Activated CD4-positive, CD25-positive, alpha-beta regulatory T cell treated with anti-CD3 and anti-CD28 coated beads, Interleukin-2, amount 50 U/mL, for 72 hours (primary cell): ENCODE measurements at regions not wholly inside any gene's neighbourhood (a gene's known extent, or its start where the extent isn't known, plus 50 kb on each side); places are given as distances from the start of the nearest gene placed in this dataset.
"Not testable (repeated sequence)": the region's sequence is repeated elsewhere in the genome, so short reads cannot be mapped to it uniquely, and the experiment has no call there.

Experiments used
- DNase-seq: peaks from one replicate; pipeline ENCODE4 v3.0.0; 2021

DNA sequence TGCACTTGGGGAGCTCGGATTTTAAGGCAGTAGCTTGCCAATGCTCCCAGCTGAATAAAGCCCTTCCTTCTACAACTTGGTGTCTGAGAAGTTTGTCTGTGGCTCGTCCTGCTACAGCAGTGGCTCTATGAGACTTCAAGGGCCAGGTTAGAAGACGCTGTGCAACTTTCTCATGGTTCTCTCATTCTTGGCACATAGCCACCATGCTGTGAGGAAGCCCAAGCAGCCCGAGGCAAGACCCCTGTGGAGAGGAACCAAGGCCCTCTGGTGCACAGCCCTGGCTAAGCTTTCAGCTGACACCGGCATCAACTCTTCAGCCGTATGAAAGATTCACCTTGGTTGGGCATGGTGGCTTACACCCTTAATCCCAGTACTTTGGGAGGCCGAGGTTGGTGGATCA is 116.9 kb upstream of the EEF2KMT start:
- DNase-seq = no peak

- not testable (repeated sequence) for DNase-seq
Observed at GRCh38 chr16:5212501-5212900, 114.9 kb upstream of the EEF2KMT start.

DNA sequence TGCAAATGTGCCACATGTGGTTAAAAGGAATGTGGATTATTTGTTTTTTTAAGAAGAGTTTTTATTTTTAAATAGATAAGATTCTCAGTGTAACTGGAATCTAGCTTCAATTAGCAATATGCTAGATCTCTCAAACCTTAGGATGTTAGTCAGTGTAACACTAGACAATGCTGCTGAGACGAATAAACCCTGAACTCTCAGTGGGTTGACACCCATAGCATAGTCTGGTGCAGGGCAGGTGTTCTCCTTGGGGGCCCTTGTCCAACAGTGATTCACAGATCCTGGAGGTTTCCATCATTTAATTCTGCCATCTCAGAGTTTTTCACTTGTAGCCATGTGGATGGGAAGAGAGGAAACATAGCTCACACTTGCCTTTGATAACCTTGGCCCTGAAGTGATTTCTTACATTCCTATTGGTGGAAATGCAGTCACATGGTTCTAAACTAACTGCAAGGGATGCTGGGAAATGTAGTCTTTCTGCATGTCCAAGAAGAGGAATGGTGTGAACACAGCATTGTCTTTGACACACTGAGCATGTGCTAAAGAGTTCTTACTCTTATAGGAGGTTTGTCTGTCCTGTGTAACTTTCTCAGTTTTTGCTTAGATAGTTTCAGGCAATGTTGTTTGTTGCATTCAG is 110.4 kb upstream of the EEF2KMT start:
- DNase-seq = not testable (repeated sequence)

- DNase-seq = no peak
Observed at GRCh38 chr16:5207001-5207523, 109.5 kb upstream of the EEF2KMT start.

DNA sequence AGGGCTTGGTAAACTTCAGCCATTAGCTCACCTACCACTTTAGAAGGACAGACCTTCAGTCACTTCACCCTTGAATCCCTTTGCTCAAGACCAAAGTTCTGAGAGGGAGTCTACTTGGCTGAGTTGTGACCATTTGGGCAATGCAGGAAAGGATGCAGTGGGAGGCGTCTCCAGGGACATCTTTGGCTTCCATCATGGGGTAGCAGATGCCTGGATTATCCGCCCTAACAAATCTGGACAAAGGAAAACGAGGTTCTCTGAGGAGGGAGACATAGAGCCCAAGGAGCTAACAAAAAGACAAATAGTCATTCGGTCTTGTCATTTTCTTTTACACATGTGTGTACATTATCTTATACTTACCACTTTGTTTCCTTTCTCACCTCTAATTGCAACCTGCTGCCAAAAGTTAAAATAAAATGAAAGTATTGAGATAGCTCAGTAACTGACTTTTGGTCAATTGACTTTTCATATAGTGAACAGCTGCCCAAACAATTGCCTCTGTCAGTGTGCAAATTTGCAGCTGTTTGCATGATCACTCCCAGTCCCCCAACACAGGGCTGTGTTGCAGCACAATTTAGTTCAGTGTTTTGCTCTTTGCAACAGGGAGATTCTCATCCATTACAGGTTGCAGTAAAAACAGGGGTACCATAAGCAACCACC is 108.9 kb upstream of the EEF2KMT start:
- no peak for DNase-seq

- no peak for DNase-seq
Observed at GRCh38 chr16:5205361-5206040, 107.9 kb upstream of the EEF2KMT start.

- DNase-seq = not testable (repeated sequence)
Observed at GRCh38 chr16:5203675-5204074, 106.1 kb upstream of the EEF2KMT start.

DNA sequence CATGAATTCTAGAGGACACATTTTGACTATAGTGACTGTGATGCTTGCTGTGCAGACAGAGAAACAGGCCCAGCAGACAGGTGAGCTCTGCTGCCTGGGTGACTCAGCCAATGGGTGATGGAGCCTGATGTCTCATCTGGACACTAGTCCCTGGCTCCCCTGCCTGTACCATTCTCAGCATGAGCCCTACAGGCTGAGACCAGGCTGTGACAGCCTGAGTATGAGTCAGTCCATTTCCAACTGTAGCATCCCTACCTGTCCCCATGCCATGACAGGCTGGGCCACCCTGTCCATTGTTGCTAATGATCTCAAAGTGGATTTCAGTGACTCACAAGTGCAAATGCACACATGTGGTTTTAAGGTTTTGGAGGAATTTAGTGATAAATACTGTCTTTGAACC is 102.5 kb upstream of the EEF2KMT start:
- DNase-seq = no peak

DNA sequence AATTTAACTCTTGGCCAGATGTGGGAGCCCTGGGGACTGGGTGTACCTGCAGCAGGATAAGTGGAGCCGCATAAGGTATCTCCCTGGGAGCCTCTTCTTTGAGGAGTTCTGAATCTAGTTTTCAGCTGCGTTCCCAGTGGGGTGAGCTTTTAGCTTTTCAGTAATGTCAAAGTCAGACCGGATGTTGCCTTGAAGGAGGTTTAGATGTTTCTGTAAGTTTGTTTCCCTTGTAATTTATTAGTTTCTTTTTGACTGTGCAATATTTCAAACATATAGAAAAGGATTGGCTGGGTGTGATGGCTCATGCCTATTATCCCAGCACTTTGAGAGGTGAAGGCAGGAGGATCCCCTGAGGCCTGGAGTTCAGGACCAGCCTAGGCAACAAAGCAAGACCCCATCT is 98.6 kb upstream of the EEF2KMT start:
- DNase-seq = no peak

GRCh38 chr16:5193861-5194260 is 96.3 kb upstream of the EEF2KMT start:
- no peak for DNase-seq

DNA sequence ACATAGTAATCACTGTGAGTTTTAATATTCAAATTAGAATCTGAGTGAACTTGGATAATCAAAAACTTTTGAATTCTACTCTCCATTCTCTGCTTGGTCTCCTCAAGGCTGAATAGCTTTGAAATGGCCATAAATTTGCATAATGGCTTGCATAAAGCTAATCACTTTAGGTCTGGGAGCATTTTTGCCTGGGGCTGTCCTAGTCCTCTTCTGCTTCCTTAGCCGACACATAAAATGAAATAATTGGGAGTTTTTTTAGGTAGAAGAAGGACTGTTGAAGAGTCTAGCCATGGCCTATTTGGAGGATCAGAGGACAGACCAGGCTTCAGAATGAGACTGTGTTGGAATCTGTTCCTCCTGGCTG is 91.4 kb upstream of the EEF2KMT start:
- DNase-seq = no peak

- no peak for DNase-seq
Observed at GRCh38 chr16:5188318-5188988, 90.9 kb upstream of the EEF2KMT start.

GRCh38 chr16:5187402-5187952 is 89.9 kb upstream of the EEF2KMT start:
- DNase-seq = no peak

DNA sequence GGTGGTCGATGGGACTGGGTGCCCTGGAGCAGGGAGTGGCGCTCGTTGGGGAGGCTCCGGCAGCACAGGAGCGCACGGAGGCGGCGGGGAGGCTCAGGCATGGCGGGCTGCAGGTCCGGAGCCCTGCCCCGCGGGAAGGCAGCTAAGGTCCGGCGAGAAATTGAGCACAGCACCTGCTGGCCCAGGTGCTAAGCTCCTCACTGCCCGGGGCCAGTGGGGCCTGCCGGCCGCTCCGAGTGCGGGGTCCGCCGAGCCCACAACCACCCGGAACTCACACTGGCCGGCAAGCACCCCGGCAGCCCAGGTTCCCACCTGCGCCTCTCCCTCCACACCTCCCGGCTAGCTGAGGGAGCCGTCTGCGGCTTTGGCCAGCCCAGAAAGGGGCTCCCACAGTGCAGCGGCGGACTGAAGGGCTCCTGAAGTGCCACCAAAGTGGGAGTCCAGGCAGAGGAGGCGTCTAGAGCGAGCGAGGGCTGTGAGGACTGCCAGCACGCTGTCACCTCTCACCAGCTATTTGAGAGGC is 88.8 kb upstream of the EEF2KMT start:
- DNase-seq = no peak

DNA sequence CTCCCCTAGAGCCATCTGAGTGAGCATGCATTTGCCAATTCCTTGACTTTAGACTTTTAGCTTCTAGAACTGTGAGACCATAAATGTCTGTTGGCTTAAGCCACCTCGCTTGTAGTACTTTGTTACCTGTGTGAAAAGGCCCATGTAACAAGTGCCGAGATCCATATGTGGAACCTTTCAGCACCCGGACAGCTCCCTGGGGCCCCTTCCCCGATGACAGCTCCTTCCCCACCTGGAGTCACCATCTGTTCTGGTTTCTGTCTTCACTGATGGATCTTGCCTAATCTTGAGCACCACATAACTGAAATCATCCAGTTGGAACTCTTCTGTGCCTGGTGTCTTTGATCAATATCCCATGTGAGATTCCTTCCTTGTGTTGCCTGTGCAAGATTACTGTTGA is 78.9 kb upstream of the EEF2KMT start:
- DNase-seq = no peak

DNA sequence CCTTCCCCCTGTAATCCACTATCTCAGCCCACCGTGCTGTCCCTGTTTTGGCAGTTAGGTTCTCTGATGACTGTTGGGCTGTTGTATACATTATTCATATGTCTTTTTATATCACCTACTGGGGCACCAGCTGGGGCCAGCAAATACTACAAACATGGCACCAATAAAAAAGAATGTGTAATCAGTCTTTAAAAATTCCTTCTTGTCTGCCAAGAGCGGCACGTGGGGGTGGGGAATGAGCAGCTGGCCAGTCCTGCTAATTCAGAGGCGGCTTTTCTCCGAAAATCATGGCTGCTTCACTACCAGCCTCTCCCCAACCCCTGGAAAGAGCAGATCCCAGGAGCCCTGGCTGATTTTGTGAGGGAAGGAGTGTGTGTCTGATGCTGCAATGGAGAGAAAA is 77.7 kb upstream of the EEF2KMT start:
- DNase-seq = no peak

DNA sequence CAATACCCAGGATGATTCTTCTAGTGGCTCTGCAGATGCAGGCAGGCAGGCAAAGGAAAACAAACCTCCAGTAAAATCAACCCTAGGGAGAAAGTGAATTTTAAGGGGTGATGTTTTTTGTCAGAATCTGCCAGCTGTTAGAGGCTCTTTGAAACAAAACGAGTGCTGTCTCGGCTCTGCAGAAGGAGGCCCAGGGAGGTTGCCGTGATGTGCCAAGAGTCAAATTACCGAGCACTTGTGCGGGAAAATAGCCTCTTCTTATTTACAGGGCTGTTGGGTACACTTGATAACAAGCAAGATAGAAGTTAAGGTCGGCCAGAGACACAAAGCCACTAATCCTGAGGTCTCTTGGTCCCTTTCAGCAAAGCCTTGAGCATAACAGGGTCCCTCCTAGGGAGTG is 68.9 kb upstream of the EEF2KMT start:
- no peak for DNase-seq

DNA sequence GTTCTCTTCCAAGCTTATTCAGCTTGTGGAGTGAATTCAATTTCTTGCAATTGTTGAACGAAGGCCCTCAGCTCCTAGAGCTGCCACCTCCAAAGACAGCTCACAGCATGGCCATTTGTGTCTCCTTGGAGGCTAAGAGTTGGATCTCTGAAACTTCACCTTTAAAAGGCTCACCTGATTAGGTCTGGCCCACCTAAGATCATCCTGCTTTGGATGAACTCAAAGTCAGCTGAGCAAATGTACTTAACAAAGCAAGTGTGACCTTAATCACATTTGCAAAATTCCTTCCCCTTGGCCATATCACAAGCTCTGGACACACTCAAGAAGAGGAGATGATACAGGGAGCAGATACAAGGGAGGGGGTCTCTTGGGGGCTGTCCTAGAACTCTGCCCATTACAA is 67.8 kb upstream of the EEF2KMT start:
- not testable (repeated sequence) for DNase-seq

GRCh38 chr16:5162801-5163200 is 65.2 kb upstream of the EEF2KMT start:
- DNase-seq = not testable (repeated sequence)

GRCh38 chr16:5161888-5162287 is 64.3 kb upstream of the EEF2KMT start:
- not testable (repeated sequence) for DNase-seq

DNA sequence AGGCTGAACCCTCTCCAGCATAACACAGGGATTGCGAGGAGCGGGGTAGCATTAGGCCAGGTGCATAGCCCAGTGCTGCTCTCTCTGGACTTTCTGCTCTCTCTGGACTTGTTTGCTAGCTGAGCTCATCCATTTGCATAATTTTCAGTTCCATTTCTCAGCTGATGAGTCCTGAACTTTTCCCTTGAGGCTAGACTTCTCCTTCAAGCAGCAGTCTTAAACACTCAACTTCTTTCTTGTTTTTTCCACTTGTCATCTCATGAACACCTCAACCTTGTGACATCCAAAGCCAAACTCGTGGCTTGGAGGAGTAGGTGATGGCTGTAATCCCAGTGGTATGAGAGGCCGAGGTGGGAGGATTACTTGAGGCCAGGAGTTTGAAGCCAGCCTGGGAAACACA is 62.4 kb upstream of the EEF2KMT start:
- not testable (repeated sequence) for DNase-seq

DNA sequence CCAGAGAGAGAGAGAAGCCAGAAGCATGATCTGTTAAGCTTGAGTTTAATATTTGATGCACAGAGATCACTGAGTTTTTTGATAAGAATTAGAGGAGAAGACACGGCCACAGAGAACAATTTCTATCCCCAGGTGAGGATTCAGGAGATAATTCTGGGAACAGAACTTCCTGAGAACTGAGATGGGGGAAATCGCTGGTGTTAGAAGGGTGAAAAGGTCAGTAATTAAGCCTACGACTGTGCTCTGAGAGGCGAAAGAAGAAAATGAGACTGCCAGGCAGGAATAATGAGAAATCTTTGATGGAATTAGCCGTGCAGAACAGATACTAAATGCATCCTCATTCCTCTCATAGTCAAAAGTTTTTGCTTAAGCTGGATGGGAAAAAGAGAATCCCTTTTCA is 61.9 kb upstream of the EEF2KMT start:
- not testable (repeated sequence) for DNase-seq

DNA sequence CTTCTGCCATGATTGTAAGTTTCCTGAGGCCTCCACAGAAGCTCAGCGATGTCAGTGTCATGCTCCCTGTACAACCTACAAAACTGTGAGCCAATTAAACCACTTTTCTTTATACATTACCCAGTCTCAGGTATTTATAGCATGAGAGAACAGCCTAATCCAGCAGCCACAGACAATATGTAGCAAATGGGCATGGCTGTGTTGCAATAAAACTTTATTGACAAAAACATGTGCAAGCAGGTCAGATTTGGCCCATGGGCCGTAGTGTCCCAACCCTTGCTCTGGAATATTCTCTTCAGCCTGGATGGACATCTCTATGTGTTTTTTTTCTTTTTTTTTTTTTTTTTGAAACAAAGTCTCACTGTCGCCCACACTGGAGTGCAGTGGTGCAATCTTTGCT is 60.9 kb upstream of the EEF2KMT start:
- DNase-seq = no peak
